Endodermal cell (in vitro differentiated cells): ENCODE measurements at regions not wholly inside any gene's neighbourhood (a gene's known extent, or its start where the extent isn't known, plus 50 kb on each side); places are given as distances from the start of the nearest gene placed in this dataset.

ENCODE experiments used
- DNase-seq: peaks from one replicate; pipeline ENCODE4 v3.0.0-alpha.2; 2017
- H3K27ac ChIP-seq: 2 replicates; pipeline ENCODE4 v1.5.1; 2013; ENCODE audit warnings: mild to moderate bottlenecking, low read depth, low read length, moderate library complexity
- H3K27me3 ChIP-seq: 2 replicates; pipeline ENCODE4 v1.6.1; 2013; ENCODE audit warnings: mild to moderate bottlenecking, low read length, moderate library complexity; ENCODE audit not compliant: insufficient read depth, control insufficient read depth, poor library complexity, severe bottlenecking
- H3K36me3 ChIP-seq: 2 replicates; pipeline ENCODE4 v1.7.0; 2013; ENCODE audit warnings: mild to moderate bottlenecking, low read length, moderate library complexity; ENCODE audit not compliant: control insufficient read depth, insufficient read depth
- H3K4me1 ChIP-seq: one replicate; pipeline ENCODE4 v1.7.0; 2013; ENCODE audit warnings: low read length; ENCODE audit not compliant: control insufficient read depth, insufficient read depth
- H3K4me3 ChIP-seq: 2 replicates; pipeline ENCODE4 v1.5.1; 2013; ENCODE audit warnings: mild to moderate bottlenecking, low read length, moderate library complexity
- H3K9ac ChIP-seq: 2 replicates; pipeline ENCODE4 v1.6.1; 2013; ENCODE audit warnings: mild to moderate bottlenecking, low read length, moderate library complexity; ENCODE audit not compliant: poor library complexity, severe bottlenecking; ENCODE audit errors: extremely low read depth
- H3K9me3 ChIP-seq: 2 replicates; pipeline ENCODE4 v1.6.1; 2013; ENCODE audit warnings: mild to moderate bottlenecking, low read length, moderate library complexity; ENCODE audit not compliant: control insufficient read depth
- H3K27ac Mint-ChIP-seq: 2 replicates; pipeline ENCODE4 v1.8.0; 2020; ENCODE audit warnings: mixed read lengths
- H3K27me3 Mint-ChIP-seq: 2 replicates; pipeline ENCODE4 v1.8.0; 2021; ENCODE audit warnings: mild to moderate bottlenecking, mixed read lengths; ENCODE audit not compliant: insufficient read depth
- H3K36me3 Mint-ChIP-seq: 2 replicates; pipeline ENCODE4 v1.8.0; 2020; ENCODE audit warnings: low read depth, mixed read lengths
- H3K4me1 Mint-ChIP-seq: 2 replicates; pipeline ENCODE4 v1.8.0; 2020; ENCODE audit warnings: mixed read lengths
- H3K4me3 Mint-ChIP-seq: 2 replicates; pipeline ENCODE4 v1.8.0; 2020; ENCODE audit warnings: mild to moderate bottlenecking, moderate library complexity, mixed read lengths
- H3K9me3 Mint-ChIP-seq: 2 replicates; pipeline ENCODE4 v1.8.0; 2020; ENCODE audit warnings: mild to moderate bottlenecking, mixed read lengths
- CTCF ChIP-seq: fragments of 200-600 bp; sonication (generic); conservative IDR thresholded peaks from 2 replicates; pipeline ENCODE4 v1.5.0; 2021; ENCODE audit warnings: antibody characterized with exemption, mild to moderate bottlenecking
- WGBS, 2 experiments: methylation state at CpG; one replicate each; pipeline versions ENCODE4 v1.1.5 to v1.1.7; 2013; ENCODE audit warnings: missing lambda C conversion rate in 2 of 2, mixed read lengths in 1 of 2; ENCODE audit not compliant: insufficient coverage in 1 of 2, insufficient read length in 1 of 2; 5-methylcytosine and 5-hydroxymethylcytosine counted together

- H3K4me3 Mint-ChIP-seq, result no peak overlapping the region
Observed at GRCh38 chr4:31592293-31592692, 872.1 kb downstream of the PCDH7 start.

GRCh38 chr4:31595496-31595895 is 875.3 kb downstream of the PCDH7 start:
- no peaks in the 10 kb centered on the region for H3K4me1 Mint-ChIP-seq
- no peak overlapping the region for H3K9ac ChIP-seq
- no peaks in the 10 kb centered on the region for H3K9me3 Mint-ChIP-seq

More at GRCh38 chr4:31592293-31592692, 872.1 kb downstream of the PCDH7 start:
- H3K27me3 ChIP-seq, result no peaks in the 10 kb centered on the region
- peaks cover 6% of the 10 kb centered on the region for H3K4me1 ChIP-seq
- DNase-seq, result no peak
- Mint-ChIP-seq H3K4me1 (peaks cover 4% of the 10 kb centered on the region), H3K9me3 (no peaks in the 10 kb centered on the region), H3K27me3 (no peaks in the 10 kb centered on the region), H3K36me3 (no peaks in the 10 kb centered on the region), H3K27ac (no peak overlapping the region)
- H3K9ac ChIP-seq, result no peak overlapping the region
- 42 to 44% methylated on average over 2 of the region's 2 CpGs for WGBS, 2 experiments
- no peaks in the 10 kb centered on the region for H3K36me3 ChIP-seq
- no peaks in the 10 kb centered on the region for H3K9me3 ChIP-seq
- no peak for TF ChIP-seq CTCF
- H3K27ac ChIP-seq, result no peak overlapping the region
- H3K4me3 ChIP-seq, result no peak overlapping the region

GRCh38 chr4:31598639-31599038 is 878.5 kb downstream of the PCDH7 start:
- H3K36me3 ChIP-seq, result no peaks in the 10 kb centered on the region
- H3K9me3 ChIP-seq, result no peaks in the 10 kb centered on the region
- no peak overlapping the region for H3K27ac ChIP-seq
- no peaks in the 10 kb centered on the region for H3K4me1 Mint-ChIP-seq
- H3K4me1 ChIP-seq, result no peaks in the 10 kb centered on the region
- no peaks in the 10 kb centered on the region for H3K36me3 Mint-ChIP-seq
- no peaks in the 10 kb centered on the region for H3K27me3 Mint-ChIP-seq
- 83 to 94% methylated on average over 2 to 3 of the region's 3 CpGs for WGBS, 2 experiments
- no peak overlapping the region for H3K9ac ChIP-seq
- no peak overlapping the region for H3K4me3 ChIP-seq
- H3K27me3 ChIP-seq, result no peaks in the 10 kb centered on the region
- no peaks in the 10 kb centered on the region for H3K9me3 Mint-ChIP-seq
- DNase-seq, result no peak
- no peak overlapping the region for H3K27ac Mint-ChIP-seq
- no peak for TF ChIP-seq CTCF
- H3K4me3 Mint-ChIP-seq, result no peak overlapping the region

More at GRCh38 chr4:31595496-31595895, 875.3 kb downstream of the PCDH7 start:
- 95% methylated on average over 2 of the region's 2 CpGs; no CpG with 5 or more reads in 1 of the 2 experiments for WGBS, 2 experiments
- DNase-seq, result no peak
- Mint-ChIP-seq H3K27ac (no peak overlapping the region), H3K4me3 (no peak overlapping the region), H3K27me3 (no peaks in the 10 kb centered on the region), H3K36me3 (no peaks in the 10 kb centered on the region)
- H3K9me3 ChIP-seq, result no peaks in the 10 kb centered on the region
- no peaks in the 10 kb centered on the region for H3K27me3 ChIP-seq
- H3K4me1 ChIP-seq, result no peaks in the 10 kb centered on the region
- TF ChIP-seq CTCF, result no peak
- H3K27ac ChIP-seq, result no peak overlapping the region
- H3K36me3 ChIP-seq, result no peaks in the 10 kb centered on the region
- no peak overlapping the region for H3K4me3 ChIP-seq
